ENCODE measurements at regions not wholly inside any gene's neighbourhood (a gene's known extent, or its start where the extent isn't known, plus 50 kb on each side); places are given as distances from the start of the nearest gene placed in this dataset.
A peak's percentile ranks its signal among the peaks of the same experiment; 100 is the strongest.
"Not testable (repeated sequence)": the region's sequence is repeated elsewhere in the genome, so short reads cannot be mapped to it uniquely, and the experiment has no call there.

DNA sequence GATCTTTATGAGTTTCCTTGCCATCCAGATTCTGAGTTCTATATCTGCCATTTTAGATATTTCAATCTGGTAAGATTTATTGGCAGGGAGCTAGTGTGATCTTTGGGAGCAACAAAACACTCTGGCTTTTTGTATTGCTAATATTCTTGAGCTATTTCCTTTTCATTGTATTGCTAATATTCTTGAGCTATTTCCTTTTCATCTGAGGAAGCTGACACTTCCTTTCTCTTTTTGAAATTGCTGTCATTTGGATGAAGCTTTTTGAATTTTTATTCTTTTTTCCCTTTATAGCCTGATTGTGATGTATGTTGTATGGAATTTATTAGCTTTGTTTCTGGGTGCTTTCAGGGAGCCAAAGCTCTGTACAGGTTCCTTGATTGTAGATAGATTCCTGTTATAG is 873.5 kb upstream of the ATXN8OS start:
- DNase-seq, result no peak

DNA sequence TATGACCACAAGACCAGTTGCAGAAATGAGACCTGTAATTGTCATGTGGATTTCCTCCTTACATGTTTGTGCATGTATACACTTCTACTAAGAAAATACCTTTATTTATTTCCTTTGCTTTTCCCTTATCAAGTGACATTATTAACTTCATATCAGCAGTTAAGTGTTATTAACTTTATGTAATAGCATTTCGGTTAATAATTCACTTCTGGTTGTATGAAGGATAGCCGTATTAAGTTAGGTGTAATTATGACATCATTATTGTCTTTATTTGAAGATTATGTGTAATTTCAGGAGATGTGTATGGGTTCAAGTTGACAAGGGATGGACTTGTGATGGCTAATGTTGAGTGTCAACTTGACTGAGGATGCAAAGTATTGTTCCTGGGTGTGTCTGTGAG is 881.2 kb upstream of the ATXN8OS start:
- DNase-seq, result no peak

DNA sequence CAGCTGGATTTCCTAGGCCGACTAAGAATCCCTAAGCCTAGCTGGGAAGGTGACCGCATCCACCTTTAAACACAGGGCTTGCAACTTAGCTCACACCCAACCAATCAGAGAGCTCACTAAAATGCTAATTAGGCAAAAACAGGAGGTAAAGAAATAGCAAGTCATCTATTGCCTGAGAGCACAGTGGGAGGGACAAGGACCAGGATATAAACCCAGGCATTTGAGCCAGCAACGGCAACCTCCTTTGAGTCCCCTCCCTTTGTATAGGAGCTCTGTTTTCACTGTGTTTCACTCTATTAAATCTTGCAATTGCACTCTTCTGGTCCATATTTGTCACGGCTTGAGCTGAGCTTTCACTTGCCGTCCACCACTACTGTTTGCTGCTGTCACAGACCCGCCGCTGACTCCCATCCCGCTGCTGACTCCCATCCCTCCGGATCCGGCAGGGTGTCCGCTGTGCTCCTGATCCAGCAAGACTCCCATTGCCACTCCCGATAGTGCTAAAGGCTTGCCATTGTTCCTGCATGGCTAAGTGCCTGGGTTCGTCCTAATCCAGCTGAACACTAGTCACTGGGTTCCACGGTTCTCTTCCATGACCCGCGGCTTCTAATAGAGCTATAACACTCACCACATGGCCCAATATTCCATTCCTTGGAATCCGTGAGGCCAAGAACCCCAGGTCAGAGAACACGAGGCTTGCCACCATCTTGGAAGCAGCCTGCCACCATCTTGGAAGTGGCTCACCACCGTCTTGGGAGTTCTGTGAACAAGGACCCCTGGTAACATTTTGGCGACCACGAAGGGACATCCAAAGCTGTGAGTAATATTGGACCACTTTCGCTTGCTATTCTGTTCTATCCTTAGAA is 885.8 kb upstream of the ATXN8OS start:
- DNase-seq, result not testable (repeated sequence)

DNA sequence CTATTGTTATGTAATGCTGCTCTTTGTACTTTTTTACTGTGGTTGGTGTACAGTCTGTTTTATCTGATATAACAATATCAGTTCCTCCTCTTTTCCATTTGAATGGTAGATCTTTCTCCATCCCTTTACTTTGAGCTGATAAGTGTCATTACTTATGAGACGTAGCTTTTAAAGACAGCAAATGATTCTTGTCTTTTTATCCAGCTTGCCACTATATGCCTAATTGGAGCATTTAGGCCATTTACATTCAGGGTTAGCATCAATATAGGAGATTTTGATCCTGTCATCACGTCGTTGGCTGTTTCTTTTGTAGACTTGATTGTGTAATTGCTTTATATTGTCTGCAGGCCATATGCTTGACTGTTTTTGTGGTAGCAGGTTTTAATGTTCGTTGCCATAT is 894.2 kb upstream of the ATXN8OS start:
- peak; percentile 9 for DNase-seq

DNA sequence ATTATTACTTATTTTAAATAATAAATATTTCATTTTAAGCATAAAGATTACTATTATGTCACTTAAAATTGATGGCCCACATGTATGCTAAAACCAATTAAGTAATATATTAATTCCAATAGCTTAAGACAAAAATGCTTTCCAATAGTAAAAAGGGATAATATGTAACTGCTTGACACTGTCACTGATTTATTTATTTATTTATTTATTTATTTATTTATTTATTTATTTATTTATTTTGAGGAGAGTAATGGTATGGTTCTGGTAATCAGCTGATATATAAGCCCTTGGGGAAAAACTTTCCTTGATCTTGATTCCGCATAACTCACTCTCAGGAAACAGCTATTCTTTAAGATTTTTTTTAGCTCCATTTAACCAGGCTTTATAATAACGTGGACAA is 903.0 kb upstream of the ATXN8OS start:
- no peak for DNase-seq

DNA sequence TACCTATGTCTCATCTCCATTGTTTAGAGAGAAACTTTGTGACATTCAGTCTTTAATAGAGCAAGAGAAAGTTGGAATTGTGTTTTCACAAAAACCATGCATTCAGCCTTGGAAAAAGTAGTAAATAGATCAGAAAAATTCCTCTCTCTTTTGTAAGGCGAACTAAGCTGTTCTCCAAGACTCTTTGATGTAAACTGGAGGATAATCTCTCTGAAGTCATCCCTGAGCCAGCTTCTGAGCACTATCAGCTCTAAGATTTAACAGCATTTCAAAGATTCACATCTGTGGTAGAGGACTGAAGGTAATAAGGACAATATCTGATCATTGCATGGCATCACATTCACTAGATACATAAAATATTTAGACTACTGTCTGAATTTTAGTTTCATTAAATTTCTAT is 904.6 kb upstream of the ATXN8OS start:
- no peak for DNase-seq

DNA sequence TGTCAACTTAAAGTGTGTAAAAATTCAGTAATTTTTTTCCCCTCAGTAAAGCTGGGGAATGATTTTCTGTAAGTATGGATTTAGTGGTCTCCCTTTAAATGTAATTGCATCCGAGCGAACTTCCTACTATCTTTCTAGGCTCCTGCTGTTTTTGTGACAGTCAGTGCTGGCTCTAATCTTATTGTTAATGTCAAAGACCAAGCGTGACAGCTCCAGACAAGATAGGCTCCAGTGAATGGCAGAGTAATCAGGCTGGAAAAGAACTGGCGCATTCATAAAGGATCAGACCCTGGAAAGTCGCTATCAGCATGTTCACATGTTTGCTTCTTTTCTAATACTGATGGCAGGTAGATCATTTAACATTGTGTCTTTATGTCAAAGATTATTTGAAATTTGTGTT is 908.0 kb upstream of the ATXN8OS start:
- no peak for DNase-seq

DNA sequence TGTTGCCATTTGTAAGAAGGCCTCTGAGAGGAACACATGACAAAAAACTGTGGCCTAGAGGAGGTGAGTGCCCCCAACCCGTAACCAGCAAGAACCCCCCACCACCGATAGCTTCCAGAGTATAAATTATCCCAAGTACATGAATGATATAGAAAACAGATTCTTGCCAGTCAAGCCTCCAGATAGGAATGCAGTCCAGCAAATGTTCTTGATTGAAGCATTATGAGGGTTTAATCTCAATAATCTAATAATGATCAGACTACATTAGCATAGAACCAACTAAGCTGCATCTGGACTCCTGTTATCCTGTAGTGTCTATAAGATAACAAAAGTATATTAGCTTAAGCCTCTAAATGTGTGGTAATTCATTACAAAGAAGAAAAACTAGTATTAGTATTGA is 908.9 kb upstream of the ATXN8OS start:
- no peak for DNase-seq

DNA sequence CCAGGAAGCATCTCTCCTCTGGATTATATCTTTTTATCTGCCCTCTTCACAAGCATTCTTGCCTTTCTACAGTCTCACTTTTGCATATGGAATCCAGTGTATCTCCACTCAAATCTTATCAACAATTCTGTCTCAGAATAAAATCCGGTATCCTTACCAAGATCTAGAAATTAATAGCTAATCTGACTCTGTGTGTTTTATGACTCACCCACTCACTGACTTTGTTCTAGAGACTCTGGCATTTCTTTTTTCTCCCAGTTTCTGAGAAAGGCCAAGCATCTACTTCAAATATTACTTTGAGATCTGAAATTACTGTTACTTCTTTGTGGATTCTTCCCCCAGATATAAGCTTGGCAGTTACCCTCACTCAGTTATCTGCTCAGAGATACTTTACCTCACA is 913.5 kb upstream of the ATXN8OS start:
- no peak for DNase-seq

DNA sequence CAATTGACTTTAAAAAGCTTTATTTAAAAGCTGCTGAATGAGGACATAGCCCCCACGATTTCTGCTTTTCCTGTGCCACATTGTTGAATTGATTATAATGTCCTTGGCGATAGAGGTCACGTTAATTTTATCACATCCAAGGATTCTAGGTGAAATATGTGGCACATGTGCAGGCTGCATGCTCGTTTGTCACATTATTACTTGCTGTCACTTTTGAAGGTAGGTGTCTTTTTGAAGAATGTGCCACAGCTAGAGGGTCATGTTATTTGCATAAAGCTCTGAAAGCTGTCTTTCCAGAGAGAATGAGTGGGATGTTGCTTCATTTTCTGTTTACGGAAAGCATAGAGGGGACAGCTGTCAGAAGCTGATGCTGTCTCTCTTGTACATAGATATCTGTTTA is 927.6 kb upstream of the ATXN8OS start:
- DNase-seq, result no peak

DNA sequence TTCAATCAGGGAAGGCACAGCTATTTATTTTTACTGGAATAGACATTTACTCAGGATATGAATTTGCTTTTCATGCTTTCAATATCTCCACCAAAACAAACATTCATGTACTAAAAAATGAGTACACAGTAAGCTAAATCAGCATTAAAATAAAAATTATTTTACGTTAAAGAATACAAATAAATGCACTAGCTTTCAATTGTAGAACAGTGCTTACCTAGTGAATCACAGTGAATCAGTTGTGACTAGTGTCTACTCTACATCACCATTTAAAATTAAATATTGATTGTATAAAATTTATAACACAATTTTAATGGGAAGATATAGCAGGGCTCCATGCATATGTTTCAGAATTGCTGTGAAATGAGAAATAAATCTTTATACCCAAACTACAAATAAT is 929.6 kb upstream of the ATXN8OS start:
- DNase-seq, result no peak

DNA sequence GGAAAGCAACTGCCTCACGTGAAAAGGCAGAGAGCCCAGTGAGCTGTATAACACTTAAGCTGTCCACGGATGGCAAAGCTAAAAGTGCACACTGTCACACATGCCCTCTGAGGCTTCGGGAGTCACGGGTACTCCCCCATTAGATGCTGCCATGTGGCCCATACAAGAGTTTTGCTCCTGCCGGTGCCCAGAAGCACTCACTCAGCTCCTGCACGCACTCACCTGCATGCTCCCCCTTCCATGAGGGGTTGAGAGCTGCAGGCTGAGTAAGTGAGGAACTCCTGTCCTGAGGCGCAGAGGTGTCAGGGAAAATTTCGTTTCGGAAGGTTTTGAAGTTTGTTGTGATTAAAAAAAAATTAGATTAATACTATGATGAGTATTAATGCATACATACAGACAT is 939.2 kb upstream of the ATXN8OS start:
- DNase-seq, result no peak

DNA sequence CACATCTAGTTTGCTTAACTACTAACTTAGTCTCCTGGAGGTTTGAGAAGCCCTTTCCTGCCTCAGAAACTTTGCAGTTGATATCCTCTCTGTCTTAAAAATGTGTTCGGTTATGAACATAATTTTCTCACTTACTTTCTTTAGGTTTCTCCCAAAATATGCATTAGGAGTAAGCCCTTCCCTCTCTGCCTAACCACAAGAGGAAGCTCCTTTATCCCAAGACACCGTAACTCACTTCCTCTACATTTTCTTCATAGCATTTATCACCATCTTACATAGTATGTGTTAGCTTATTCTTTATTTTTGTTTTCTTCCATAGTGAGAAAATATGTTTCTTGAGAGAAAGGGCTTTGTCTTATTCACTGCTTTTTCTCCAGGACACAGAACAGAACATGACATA is 952.5 kb upstream of the ATXN8OS start:
- DNase-seq, result peak; percentile 79

DNA sequence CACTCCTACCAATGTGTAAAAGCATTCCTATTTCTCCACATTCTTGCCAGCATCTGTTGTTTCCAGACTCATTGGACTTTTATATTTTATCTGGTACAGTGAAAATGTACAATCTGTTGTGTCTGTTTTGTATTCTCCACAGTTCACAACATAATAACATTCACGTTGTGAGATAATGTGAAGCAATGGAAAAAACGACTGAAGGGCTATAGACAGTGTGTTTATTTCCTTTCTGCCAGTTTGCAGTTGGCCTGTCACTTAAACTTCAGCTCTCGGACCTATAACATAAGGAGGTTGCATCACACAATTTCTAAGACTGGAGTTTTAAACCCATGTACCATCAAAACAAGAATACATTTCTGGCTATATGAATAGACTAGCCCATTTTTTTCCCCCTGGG is 965.5 kb upstream of the ATXN8OS start:
- no peak for DNase-seq

DNA sequence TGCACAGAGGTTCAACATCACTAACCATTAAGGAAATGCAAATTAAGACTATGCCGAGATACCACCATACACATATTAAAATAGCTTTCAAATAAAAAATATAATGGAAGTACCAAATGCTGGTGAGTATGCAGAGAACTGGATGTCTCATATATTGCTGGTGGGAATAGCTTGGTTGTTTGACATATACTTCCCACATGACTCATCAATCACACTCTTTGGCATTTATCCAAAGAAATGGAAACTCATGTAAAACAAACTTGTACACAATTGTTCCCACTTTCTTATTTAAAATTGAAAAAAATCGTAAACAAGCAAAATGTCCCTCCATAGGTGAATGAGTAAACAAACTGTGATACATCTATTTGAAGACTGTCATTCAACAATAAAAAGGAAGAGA is 982.6 kb upstream of the ATXN8OS start:
- DNase-seq, result no peak

DNA sequence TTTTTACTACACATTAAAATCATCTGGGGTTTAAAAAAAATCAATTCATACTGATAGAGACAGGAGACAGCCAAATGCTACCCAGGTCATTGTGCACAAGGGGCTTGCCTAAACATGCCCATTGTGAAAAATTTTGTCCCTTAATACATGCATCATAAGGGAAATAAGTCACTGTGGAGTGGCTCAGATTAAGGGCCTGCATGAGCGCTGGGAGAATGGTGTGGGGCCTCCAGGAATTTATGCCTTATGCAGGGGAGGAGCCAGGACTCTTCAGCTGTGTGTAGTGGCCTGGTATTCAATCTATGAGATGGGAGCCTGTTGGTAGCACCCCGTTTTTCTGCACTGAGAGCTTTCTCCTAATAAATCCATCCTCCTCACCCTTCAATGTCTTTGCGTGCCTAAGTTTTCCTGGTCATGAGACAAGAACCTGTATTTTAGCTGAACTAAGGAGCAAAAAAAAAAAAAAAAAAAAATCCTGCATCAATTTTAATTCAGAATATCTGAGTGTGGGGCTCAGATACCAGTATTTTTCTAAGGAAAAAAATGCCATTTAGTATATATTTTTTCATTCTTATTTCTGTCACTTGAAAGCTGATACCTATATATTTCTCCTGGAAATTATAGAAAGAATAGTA is 997.6 kb upstream of the ATXN8OS start:
- no peak for DNase-seq

DNA sequence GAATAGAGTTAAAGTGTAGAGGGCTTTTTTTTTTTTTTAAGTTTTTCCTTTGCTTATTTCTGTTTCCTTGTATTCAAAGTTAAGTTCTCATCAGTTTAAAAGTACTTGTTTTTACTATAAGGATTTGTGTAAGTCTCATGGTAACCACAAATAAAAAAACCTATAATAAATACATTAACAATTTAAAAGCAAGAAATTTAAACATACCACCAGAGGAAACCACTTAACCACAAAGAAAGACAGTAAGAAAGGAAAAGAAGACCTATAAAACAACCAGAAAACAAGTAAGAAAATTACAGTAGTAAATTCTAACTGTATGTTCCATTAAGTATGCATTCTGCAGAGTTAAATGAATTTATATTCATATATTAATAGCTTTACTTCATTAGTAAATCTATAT is 999.1 kb upstream of the ATXN8OS start:
- DNase-seq, result peak; percentile 63

DNA sequence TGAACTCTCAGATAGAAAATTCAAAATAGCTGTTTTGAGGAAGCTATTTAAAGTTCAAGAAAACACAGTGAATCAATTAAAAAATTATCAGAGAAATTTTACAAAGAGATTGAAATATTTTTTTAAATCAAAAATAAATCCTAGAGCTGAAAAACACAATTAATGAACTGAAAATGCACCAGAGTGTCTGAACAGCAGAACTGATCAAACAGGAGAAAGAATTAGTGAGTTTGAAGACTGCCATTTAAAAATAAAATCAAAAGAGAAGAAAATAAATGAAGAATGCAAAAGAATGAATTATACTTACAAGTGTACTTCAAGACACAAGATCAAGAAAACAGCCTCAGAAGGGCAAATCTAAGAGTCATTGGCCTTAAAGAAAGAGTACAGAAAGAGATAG is 1000.2 kb upstream of the ATXN8OS start:
- no peak for DNase-seq

DNA sequence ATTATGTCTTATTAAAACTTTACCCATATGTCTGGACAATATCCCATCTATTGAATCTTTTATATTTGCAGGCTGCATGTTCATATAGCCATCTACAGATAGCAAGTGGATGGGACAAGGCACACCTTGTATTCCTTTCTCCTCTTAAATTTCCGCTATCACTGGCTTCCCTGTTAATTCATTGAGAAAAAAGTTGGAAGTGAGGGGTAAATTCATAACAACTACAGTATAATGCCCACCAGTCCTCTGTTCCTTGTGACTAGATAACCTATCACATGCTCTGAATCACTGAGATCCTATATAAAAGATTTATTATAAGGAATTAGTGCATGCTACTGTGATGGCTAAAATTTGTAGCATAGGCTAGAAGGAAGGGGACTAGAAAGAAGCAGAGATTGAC is 1005.8 kb upstream of the ATXN8OS start:
- no peak for DNase-seq

DNA sequence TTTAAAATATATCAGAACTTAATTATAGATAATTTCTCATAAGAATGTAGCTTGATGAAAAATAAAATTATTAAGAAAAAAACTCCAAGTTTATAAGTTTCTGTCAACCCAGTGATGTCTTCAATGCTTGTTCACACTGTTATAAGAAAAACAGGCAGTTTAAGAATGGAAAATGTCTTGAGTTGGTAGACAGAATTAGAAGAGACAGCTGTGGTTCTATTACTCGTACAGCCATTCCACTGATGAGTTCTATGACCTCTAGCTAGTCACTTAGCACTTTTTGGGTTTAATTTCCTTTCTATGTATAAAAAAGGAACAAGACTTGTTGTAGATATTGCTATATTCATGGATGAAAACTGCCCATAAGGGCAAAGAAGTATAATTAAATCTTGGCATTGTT is 1013.1 kb upstream of the ATXN8OS start:
- DNase-seq, result no peak

DNA sequence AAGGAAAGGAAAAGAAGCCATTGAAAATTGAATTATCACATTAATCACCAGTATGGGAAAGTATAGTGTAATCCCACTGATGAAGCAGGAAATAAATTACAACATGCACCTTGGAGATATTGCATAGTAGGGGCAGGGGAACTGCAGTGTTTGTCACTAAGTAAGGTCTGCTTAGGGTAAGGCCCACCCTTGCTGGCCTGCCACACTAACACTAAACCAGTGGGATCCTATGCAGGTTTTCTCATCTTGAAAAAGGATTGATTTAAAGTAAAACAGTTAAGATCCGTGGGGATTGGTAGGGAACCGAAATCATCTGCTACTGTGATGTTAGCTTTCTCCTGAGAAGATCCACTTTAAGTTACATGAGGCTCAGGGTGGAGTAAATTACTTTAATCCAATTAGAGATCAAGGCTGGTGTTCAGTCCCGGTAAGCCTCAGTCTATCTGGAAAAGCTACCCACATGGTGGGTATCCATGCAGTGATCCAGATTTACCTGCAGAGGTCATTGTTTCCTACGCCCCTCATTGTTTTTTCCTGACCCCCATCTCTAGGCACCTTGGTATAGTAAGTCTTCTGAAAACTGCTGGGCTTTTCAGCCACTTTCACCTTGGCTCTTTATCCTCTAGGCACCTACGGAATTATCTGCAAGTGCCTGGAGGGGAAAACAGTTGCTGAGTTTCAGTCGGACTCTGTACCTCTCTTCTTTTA is 1014.9 kb upstream of the ATXN8OS start:
- no peak for DNase-seq

DNA sequence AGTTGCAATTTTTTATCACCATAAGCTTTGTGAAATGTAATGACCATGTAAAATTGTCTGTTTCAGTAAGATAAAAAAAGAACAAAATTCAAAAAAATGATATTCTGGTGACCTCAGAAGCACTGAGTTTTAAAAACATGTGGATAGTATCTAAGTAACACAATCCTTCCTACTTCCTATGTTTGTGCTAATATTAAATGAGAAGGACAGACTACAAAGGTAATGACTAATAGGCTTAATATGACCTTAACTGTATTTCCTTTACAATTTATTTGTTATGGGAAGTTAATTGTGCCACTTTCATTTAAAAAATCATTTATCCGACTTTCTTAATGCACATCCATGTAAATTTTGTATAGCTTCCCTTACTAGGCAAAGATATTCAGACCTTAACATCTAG is 1030.4 kb upstream of the ATXN8OS start:
- DNase-seq, result no peak

DNA sequence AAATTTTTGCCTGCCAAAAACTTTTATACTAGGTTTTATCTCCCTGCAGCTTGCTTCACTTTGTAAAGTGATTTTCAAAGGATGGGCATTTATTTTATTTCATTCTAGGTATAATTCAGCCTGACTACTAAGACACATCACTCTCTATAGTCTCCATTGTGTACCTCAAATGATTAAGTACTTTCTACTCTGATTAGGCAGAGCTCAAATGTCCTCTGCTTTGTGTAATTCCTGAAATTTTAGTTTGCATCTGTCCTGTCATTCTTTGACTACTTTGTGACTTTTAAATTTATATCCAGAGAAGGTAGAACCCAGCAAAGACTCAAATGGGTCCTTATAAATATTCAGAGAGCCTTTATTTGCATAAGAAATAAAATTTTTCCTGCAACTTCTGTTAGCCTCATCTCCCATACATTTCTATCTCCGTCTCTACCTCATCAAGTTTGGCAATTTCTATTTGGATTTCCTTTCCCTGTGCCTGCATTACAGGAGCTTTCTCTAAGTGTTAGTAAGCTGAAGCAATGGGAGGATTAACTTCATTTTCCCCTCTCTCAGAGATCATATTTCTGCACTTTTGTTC is 1038.0 kb upstream of the ATXN8OS start:
- DNase-seq, result no peak

DNA sequence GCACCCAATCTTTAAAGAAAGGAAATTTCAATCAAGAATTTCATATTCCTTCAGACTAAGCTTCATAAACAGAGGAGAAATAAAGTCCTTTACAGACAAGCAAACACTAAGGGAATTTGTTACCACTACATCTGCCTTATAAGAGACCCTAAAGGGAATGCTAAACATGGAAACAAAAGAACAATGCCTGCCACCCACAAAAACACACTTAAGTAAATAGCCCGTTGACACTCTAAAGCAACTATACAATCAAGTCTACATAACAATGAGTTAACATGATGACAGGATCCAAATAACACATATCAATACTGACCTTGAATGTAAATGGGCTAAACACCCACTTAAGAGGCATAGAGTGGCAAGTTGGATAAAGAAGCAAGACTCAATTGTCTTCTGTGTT is 1056.9 kb upstream of the ATXN8OS start:
- DNase-seq, result no peak
